H9 (cell line): ENCODE measurements at regions not wholly inside any gene's neighbourhood (a gene's known extent, or its start where the extent isn't known, plus 50 kb on each side); places are given as distances from the start of the nearest gene placed in this dataset.

Source experiments
- DNase-seq: peaks from one replicate; pipeline ENCODE4 v3.0.0-alpha.2; 2017
- H2AFZ ChIP-seq: one replicate; pipeline ENCODE4 v1.6.1; 2013; ENCODE audit warnings: mild to moderate bottlenecking, low read length, control low read depth, moderate library complexity
- H2AK5ac ChIP-seq: 2 replicates; pipeline ENCODE4 v1.6.1; 2013; ENCODE audit warnings: low read length, control low read depth, mixed read lengths; ENCODE audit not compliant: insufficient read length
- H2BK120ac ChIP-seq: one replicate; pipeline ENCODE4 v1.6.1; 2013; ENCODE audit warnings: low read depth, mild to moderate bottlenecking, low read length, control low read depth, inconsistent platforms; ENCODE audit not compliant: poor library complexity, severe bottlenecking
- H2BK12ac ChIP-seq: 2 replicates; pipeline ENCODE4 v1.6.1; 2013; ENCODE audit warnings: low read length, control low read depth, mixed read lengths, low read depth; ENCODE audit not compliant: insufficient read length
- H2BK15ac ChIP-seq: 2 replicates; pipeline ENCODE4 v1.6.1; 2013; ENCODE audit warnings: low read depth, low read length, control low read depth
- H2BK20ac ChIP-seq: one replicate; pipeline ENCODE4 v1.6.1; 2013; ENCODE audit warnings: low read depth, mild to moderate bottlenecking, low read length, control low read depth, inconsistent platforms; ENCODE audit not compliant: poor library complexity, severe bottlenecking
- H2BK5ac ChIP-seq: 2 replicates; pipeline ENCODE4 v1.6.1; 2013; ENCODE audit warnings: low read length, control low read depth, mixed read lengths; ENCODE audit not compliant: insufficient read length
- H3K14ac ChIP-seq: 2 replicates; pipeline ENCODE4 v1.6.1; 2013; ENCODE audit warnings: low read length, control low read depth; ENCODE audit not compliant: insufficient read depth
- H3K18ac ChIP-seq: 2 replicates; pipeline ENCODE4 v1.6.1; 2013; ENCODE audit warnings: low read depth, mild to moderate bottlenecking, mixed read lengths, low read length, control low read depth; ENCODE audit not compliant: insufficient read length
- H3K23ac ChIP-seq: 2 replicates; pipeline ENCODE4 v1.6.1; 2013; ENCODE audit warnings: low read length, control low read depth, mixed read lengths, low read depth; ENCODE audit not compliant: insufficient read length
- H3K23me2 ChIP-seq: 2 replicates; pipeline ENCODE4 v1.6.1; 2013; ENCODE audit warnings: low read depth, mild to moderate bottlenecking, mixed read lengths, low read length, control low read depth; ENCODE audit not compliant: insufficient read length, poor library complexity, severe bottlenecking
- H3K27ac ChIP-seq: 2 replicates; pipeline ENCODE4 v1.5.1; 2013; ENCODE audit warnings: low read length, control low read depth, mixed read lengths, low read depth; ENCODE audit not compliant: insufficient read length
- H3K27me3 ChIP-seq: 2 replicates; pipeline ENCODE4 v1.6.1; 2013; ENCODE audit warnings: low read length, control low read depth, inconsistent platforms; ENCODE audit not compliant: insufficient read depth
- H3K4ac ChIP-seq: 2 replicates; pipeline ENCODE4 v1.6.1; 2013; ENCODE audit warnings: low read depth, mild to moderate bottlenecking, control low read depth, inconsistent platforms, low read length, moderate library complexity
- H3K4me1 ChIP-seq: 2 replicates; pipeline ENCODE4 v1.6.1; 2013; ENCODE audit warnings: low read length, control low read depth, inconsistent platforms; ENCODE audit not compliant: insufficient read depth
- H3K4me2 ChIP-seq: 2 replicates; pipeline ENCODE4 v1.6.1; 2013; ENCODE audit warnings: low read length, control low read depth, mixed read lengths; ENCODE audit not compliant: insufficient read length, insufficient read depth
- H3K56ac ChIP-seq: 2 replicates; pipeline ENCODE4 v1.6.1; 2013; ENCODE audit warnings: low read depth, mild to moderate bottlenecking, mixed read lengths, low read length, control low read depth; ENCODE audit not compliant: insufficient read length
- H3K79me1 ChIP-seq: 2 replicates; pipeline ENCODE4 v1.6.1; 2013; ENCODE audit warnings: low read depth, mild to moderate bottlenecking, moderate library complexity, low read length, control low read depth, inconsistent platforms; ENCODE audit not compliant: insufficient read depth, poor library complexity, severe bottlenecking
- H3K79me2 ChIP-seq: 2 replicates; pipeline ENCODE4 v1.6.1; 2013; ENCODE audit warnings: low read length, control low read depth, inconsistent platforms; ENCODE audit not compliant: insufficient read depth
- H3K9ac ChIP-seq: 2 replicates; pipeline ENCODE4 v1.6.1; 2013; ENCODE audit warnings: low read length, control low read depth, mixed read lengths; ENCODE audit not compliant: insufficient read length; ENCODE audit errors: extremely low read depth
- H3K9me3 ChIP-seq: one replicate; pipeline ENCODE4 v1.6.1; 2013; ENCODE audit warnings: low read depth, low read length, inconsistent platforms; ENCODE audit not compliant: control insufficient read depth
- H3T11ph ChIP-seq: one replicate; pipeline ENCODE4 v1.6.1; 2013; ENCODE audit warnings: mild to moderate bottlenecking, low read length, control low read depth, inconsistent platforms
- H4K20me1 ChIP-seq: one replicate; pipeline ENCODE4 v1.6.1; 2013; ENCODE audit not compliant: control insufficient read depth, insufficient read length, insufficient read depth
- H4K5ac ChIP-seq: 2 replicates; pipeline ENCODE4 v1.6.1; 2013; ENCODE audit warnings: low read depth, mild to moderate bottlenecking, mixed read lengths, low read length, control low read depth; ENCODE audit not compliant: insufficient read length
- H4K8ac ChIP-seq: replicated peaks from 2 replicates; pipeline ENCODE4 v1.6.1; 2013; ENCODE audit warnings: low read length, control low read depth, mixed read lengths, low read depth; ENCODE audit not compliant: insufficient read length
- H4K91ac ChIP-seq: 2 replicates; pipeline ENCODE4 v1.6.1; 2013; ENCODE audit warnings: low read depth, mild to moderate bottlenecking, moderate library complexity, mixed read lengths, low read length, control low read depth; ENCODE audit not compliant: insufficient read length
- H3K27ac Mint-ChIP-seq, 3 experiments: 2 replicates in 2 of 3; 3 replicates in 1 of 3; pipeline ENCODE4 v1.8.0; 2020 to 2021; ENCODE audit warnings: mixed read lengths in 3 of 3, mild to moderate bottlenecking in 1 of 3, moderate library complexity in 1 of 3
- H3K27me3 Mint-ChIP-seq: 2 replicates; pipeline ENCODE4 v1.8.0; 2021; ENCODE audit warnings: low read depth, mild to moderate bottlenecking, moderate library complexity, mixed read lengths
- H3K36me3 Mint-ChIP-seq, 3 experiments: 2 replicates in 2 of 3; 3 replicates in 1 of 3; pipeline ENCODE4 v1.8.0; 2020 to 2021; ENCODE audit warnings: low read depth in 3 of 3, mixed read lengths in 3 of 3; ENCODE audit not compliant: insufficient read depth in 1 of 3
- H3K4me1 Mint-ChIP-seq, 2 experiments: 2 replicates each; pipeline ENCODE4 v1.8.0; 2020; ENCODE audit warnings: mixed read lengths in 2 of 2
- H3K4me3 Mint-ChIP-seq, 2 experiments: 2 replicates in 1 of 2; 3 replicates in 1 of 2; pipeline ENCODE4 v1.8.0; 2020 to 2021; ENCODE audit warnings: mild to moderate bottlenecking in 2 of 2, mixed read lengths in 2 of 2, moderate library complexity in 1 of 2
- H3K9me3 Mint-ChIP-seq, 2 experiments: 2 replicates in 1 of 2; 3 replicates in 1 of 2; pipeline ENCODE4 v1.8.0; 2020; ENCODE audit warnings: mild to moderate bottlenecking in 2 of 2, mixed read lengths in 2 of 2, moderate library complexity in 1 of 2
- CTCF ChIP-seq: fragments of 200-600 bp; sonication (generic); conservative IDR thresholded peaks from 3 replicates; pipeline ENCODE4 v1.8.0; 2021; ENCODE audit warnings: antibody characterized with exemption, mild to moderate bottlenecking
- WGBS: extraction: QIAGEN DNeasy Blood & Tissue Kit; methylation state at CpG from one replicate; pipeline ENCODE4 v1.1.7; 2013; ENCODE audit warnings: missing lambda C conversion rate, low lambda C conversion rate, mixed read lengths; ENCODE audit not compliant: insufficient read length; ENCODE audit errors: extremely low coverage; 5-methylcytosine and 5-hydroxymethylcytosine counted together

- Histone ChIP-seq H3K27ac (no peak overlapping the region), H3K4ac (no peak overlapping the region), H2AK5ac (no peak overlapping the region)
These were observed 149.4 kb upstream of the MKI67 start for GRCh38 chr10:128275388-128276177.

More at GRCh38 chr10:128275388-128276177, 149.4 kb upstream of the MKI67 start:
- H3K18ac ChIP-seq: no peak overlapping the region
- H3K14ac ChIP-seq: no peak overlapping the region
- no peak overlapping the region for H4K8ac ChIP-seq
- Mint-ChIP-seq H3K27ac (no peak overlapping the region), H3K9me3 (no peaks in the 10 kb centered on the region; a peak in 1 of 5 replicates), H3K4me3 (no peak overlapping the region), H3K4me1 (peaks cover 3 to 4% of the 10 kb centered on the region in 2 experiments), H3K27me3 (peaks cover 2% of the 10 kb centered on the region; the same call in 1 of the 2 replicates), H3K36me3 (no peaks in the 10 kb centered on the region; a peak in 1 of 7 replicates)
- no CpG with 5 or more reads among the region's 19 CpGs for WGBS
- no peak overlapping the region for H3K9ac ChIP-seq
- no peaks in the 10 kb centered on the region for H3K79me2 ChIP-seq
- no peak overlapping the region for H4K5ac ChIP-seq
- no peak overlapping the region for H2BK12ac ChIP-seq
- H3K56ac ChIP-seq: no peak overlapping the region
- no peak overlapping the region for H2BK120ac ChIP-seq
- H4K91ac ChIP-seq: no peak overlapping the region
- H3K23me2 ChIP-seq: no peaks in the 10 kb centered on the region
- no peaks in the 10 kb centered on the region for H3K27me3 ChIP-seq
- no peak for DNase-seq
- no peaks in the 10 kb centered on the region for H4K20me1 ChIP-seq
- no peak overlapping the region for H3K23ac ChIP-seq
- no peak overlapping the region for H2BK20ac ChIP-seq
- H3K9me3 ChIP-seq: no peaks in the 10 kb centered on the region
- H2BK15ac ChIP-seq: no peak overlapping the region
- H2AFZ ChIP-seq: no peak overlapping the region
- H3K79me1 ChIP-seq: no peaks in the 10 kb centered on the region
- no peak overlapping the region for H2BK5ac ChIP-seq
- H3K4me2 ChIP-seq: no peak overlapping the region
- H3K4me1 ChIP-seq: no peaks in the 10 kb centered on the region
- no peak overlapping the region for H3T11ph ChIP-seq
- TF ChIP-seq CTCF: no peak
